BLaER1 (cell line): ENCODE measurements at regions not wholly inside any gene's neighbourhood (a gene's known extent, or its start where the extent isn't known, plus 50 kb on each side); places are given as distances from the start of the nearest gene placed in this dataset.

Experiments
- H3K27ac ChIP-seq: shearing (Covaris generic); formaldehyde crosslinking; 2 replicates; pipeline ENCODE4 v1.8.1; 2022
- H3K27me3 ChIP-seq: shearing (Covaris generic); formaldehyde crosslinking; 2 replicates; pipeline ENCODE4 v1.8.1; 2022
- H3K36me3 ChIP-seq: shearing (Covaris generic); formaldehyde crosslinking; 2 replicates; pipeline ENCODE4 v1.8.1; 2022
- H3K4me1 ChIP-seq: shearing (Covaris generic); formaldehyde crosslinking; 2 replicates; pipeline ENCODE4 v1.8.1; 2022
- H3K4me2 ChIP-seq: shearing (Covaris generic); formaldehyde crosslinking; 2 replicates; pipeline ENCODE4 v1.8.1; 2022
- H3K4me3 ChIP-seq: shearing (Covaris generic); formaldehyde crosslinking; 2 replicates; pipeline ENCODE4 v1.8.1; 2022
- H3K9ac ChIP-seq: shearing (Covaris generic); formaldehyde crosslinking; 2 replicates; pipeline ENCODE4 v1.8.1; 2022
- H3K9me3 ChIP-seq: shearing (Covaris generic); formaldehyde crosslinking; 2 replicates; pipeline ENCODE4 v1.8.1; 2022
- H4K20me1 ChIP-seq: shearing (Covaris generic); formaldehyde crosslinking; 2 replicates; pipeline ENCODE4 v1.8.1; 2022
- Cebpa-rat ChIP-seq: shearing (Covaris generic); IDR thresholded peaks from 2 replicates; pipeline ENCODE4 v1.8.1; 2022

- Histone ChIP-seq H3K27me3 (no peaks in the 10 kb centered on the region), H3K27ac (no peak overlapping the region), H3K4me3 (no peak overlapping the region), H3K9ac (no peak overlapping the region), H3K36me3 (no peaks in the 10 kb centered on the region), H4K20me1 (no peaks in the 10 kb centered on the region), H3K4me2 (no peak overlapping the region), H3K4me1 (peaks cover 10% of the 10 kb centered on the region), H3K9me3 (peaks cover 3% of the 10 kb centered on the region; the same call in 1 of the 2 replicates)
- no peak for TF ChIP-seq Cebpa-rat
Measured at GRCh38 chr6:169971081-169971861, 219.8 kb downstream of the ERMARD start.

DNA sequence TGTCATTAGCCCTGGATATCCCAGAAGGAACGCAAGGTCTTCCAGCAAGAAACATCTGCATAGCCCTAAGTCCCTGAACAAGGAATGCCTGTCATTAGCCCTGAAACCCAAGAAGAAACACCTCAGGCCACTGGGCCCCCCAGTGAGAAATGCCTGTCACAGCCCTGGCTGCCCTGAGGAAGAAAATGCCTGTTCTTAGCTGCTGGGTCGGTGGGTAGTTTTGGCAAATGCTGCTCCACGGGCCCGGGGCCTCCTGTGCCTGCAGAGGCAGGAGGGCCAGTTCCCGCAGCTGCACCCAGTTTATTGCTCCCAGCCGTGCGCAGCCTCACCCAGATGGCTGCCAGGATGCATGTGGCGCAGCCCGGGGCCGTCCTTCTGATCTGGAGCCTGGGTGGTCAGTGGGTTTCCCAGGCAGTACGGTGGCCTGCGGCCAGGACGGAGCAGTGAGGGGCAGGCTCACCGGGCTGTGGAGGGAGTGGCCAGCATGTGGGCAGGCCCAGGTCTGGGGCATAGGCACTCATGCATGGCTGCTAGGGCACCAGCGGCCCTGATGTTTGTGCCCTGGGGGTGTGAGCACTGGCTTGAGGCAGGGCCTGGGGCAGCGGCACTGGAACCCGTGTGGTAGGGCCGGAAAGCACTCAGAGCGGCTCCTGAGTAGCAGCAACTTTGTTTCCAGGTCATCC, 219.0 kb downstream of the ERMARD start:
- no peak overlapping the region for H3K4me3 ChIP-seq
- H3K27ac ChIP-seq: no peak overlapping the region
- no peaks in the 10 kb centered on the region for H4K20me1 ChIP-seq
- H3K36me3 ChIP-seq: no peaks in the 10 kb centered on the region
- no peak overlapping the region for H3K9ac ChIP-seq
- peaks cover 16% of the 10 kb centered on the region for H3K4me1 ChIP-seq
- no peak overlapping the region for H3K4me2 ChIP-seq
- peaks cover 6% of the 10 kb centered on the region; the same call in 1 of the 2 replicates for H3K9me3 ChIP-seq
- H3K27me3 ChIP-seq: 0 out of 2 replicates have a peak, but pooled peaks cover 2% of the 10 kb centered on the region
- TF ChIP-seq Cebpa-rat: no peak

GRCh38 chr6:169969372-169970099, 218.1 kb downstream of the ERMARD start:
- H3K4me2 ChIP-seq: no peak overlapping the region
- 0 out of 2 replicates have a peak, but pooled peaks cover 4% of the 10 kb centered on the region for H3K27me3 ChIP-seq
- H3K9ac ChIP-seq: no peak overlapping the region
- TF ChIP-seq Cebpa-rat: no peak
- H3K9me3 ChIP-seq: peaks cover 6% of the 10 kb centered on the region; the same call in 1 of the 2 replicates
- peaks cover 17% of the 10 kb centered on the region for H3K4me1 ChIP-seq
- no peaks in the 10 kb centered on the region for H4K20me1 ChIP-seq
- no peak overlapping the region for H3K27ac ChIP-seq
- H3K36me3 ChIP-seq: no peaks in the 10 kb centered on the region
- no peak overlapping the region for H3K4me3 ChIP-seq

DNA sequence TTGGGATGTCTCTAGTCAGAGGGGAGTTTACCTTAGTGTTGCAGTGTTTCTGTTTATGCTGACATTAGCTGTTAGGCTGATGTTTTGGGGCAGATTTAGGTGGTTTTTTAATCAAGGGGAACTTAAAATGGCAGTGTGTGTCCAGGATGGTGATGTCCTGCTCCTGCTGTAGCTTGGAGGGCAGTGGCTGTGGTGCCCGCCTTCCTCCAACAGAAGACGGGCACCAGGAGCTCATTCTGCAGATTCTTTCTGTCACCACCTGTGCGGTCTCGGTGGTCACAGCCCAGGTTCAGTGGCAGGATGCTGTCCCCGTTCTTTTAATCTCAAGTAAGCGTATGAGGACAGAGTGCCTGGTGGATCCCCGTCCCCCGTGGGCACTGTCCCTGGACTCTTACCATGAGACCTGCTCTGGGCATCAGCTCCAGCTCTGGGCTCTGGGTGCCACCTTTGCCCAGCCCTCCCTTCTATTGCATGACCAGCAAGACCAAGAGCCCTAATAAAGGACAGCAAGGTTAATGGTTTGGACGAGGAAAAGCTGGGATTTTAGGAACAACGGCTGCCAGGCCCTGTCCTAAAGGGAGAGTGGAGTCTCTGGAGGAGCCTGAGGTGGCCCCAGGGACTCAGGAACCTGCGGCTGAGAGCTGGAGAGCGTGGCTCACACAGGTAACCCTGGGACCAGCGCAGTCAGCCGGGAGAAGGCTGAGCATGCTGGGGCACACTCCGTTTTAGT, 217.3 kb downstream of the ERMARD start:
- Histone ChIP-seq H3K36me3 (no peaks in the 10 kb centered on the region), H3K4me3 (no peak overlapping the region), H3K9me3 (peaks cover 6% of the 10 kb centered on the region; the same call in 1 of the 2 replicates), H3K27ac (no peak overlapping the region), H3K4me2 (no peak overlapping the region), H3K4me1 (peaks cover 17% of the 10 kb centered on the region), H3K9ac (no peak overlapping the region), H4K20me1 (no peaks in the 10 kb centered on the region), H3K27me3 (0 out of 2 replicates have a peak, but pooled peaks cover 4% of the 10 kb centered on the region)
- no peak for TF ChIP-seq Cebpa-rat

GRCh38 chr6:169967687-169968086, 216.3 kb downstream of the ERMARD start:
- TF ChIP-seq Cebpa-rat: no peak
- H4K20me1 ChIP-seq: no peaks in the 10 kb centered on the region
- no peak overlapping the region for H3K9ac ChIP-seq
- peaks cover 17% of the 10 kb centered on the region for H3K4me1 ChIP-seq
- no peaks in the 10 kb centered on the region for H3K36me3 ChIP-seq
- H3K27ac ChIP-seq: no peak overlapping the region
- H3K4me2 ChIP-seq: no peak overlapping the region
- no peak overlapping the region for H3K4me3 ChIP-seq
- H3K9me3 ChIP-seq: peaks cover 6% of the 10 kb centered on the region; the same call in 1 of the 2 replicates
- peaks cover 7% of the 10 kb centered on the region for H3K27me3 ChIP-seq

DNA sequence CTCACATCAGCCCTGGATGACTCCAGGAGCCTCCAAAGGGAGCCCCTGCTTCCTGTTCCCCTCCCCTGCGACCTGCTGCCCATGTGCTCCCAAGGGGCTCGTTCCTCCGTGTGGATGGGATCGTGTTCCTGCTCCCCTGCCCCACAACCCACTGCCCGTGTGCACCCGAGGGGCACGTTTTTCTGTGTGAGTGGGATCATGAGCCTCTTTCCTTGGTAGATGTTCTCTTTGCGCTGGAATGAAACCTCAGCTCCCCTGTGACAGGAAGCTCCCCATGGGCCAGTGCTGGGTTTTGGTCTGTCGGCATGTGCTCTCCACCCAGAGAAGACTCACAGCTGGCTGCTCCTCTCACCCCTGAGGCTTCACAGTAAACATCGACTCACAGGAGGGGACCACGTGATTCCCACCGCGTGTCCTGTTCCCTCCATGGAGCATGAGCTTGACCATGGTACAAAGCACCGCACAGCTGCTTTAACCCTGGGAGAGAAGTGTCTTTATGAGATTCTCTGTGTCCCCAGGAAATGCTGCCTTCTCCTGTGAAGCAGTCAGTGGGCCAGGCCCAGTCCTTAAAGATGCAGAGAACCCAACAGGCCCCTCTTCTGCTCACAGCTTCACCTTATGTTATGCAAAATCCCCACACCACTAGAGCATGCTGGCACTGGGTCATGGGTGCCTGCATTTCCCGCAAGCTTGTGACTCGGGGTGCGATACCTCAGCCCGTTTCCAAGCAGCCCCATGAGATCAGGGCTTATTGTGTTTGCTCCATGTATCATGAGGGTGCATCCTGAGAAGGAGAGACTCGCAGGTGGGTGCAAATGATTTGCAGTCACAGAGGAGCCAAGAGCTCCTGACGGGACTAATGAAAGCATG, 215.1 kb downstream of the ERMARD start:
- peak overlapping the region; percentile 74 for H3K4me2 ChIP-seq
- no peak overlapping the region for H3K4me3 ChIP-seq
- no peak for TF ChIP-seq Cebpa-rat
- peaks cover 18% of the 10 kb centered on the region for H3K27me3 ChIP-seq
- H3K36me3 ChIP-seq: no peaks in the 10 kb centered on the region
- no peak overlapping the region for H3K9ac ChIP-seq
- H3K27ac ChIP-seq: no peak overlapping the region
- H3K9me3 ChIP-seq: peaks cover 6% of the 10 kb centered on the region; the same call in 1 of the 2 replicates
- peaks cover 17% of the 10 kb centered on the region for H3K4me1 ChIP-seq
- H4K20me1 ChIP-seq: no peaks in the 10 kb centered on the region

- Histone ChIP-seq H3K4me2 (peak overlapping the region; percentile 74), H3K9me3 (peaks cover 6% of the 10 kb centered on the region; the same call in 1 of the 2 replicates), H3K9ac (no peak overlapping the region), H3K4me3 (no peak overlapping the region), H3K27me3 (peaks cover 23% of the 10 kb centered on the region), H4K20me1 (no peaks in the 10 kb centered on the region), H3K36me3 (no peaks in the 10 kb centered on the region), H3K27ac (no peak overlapping the region), H3K4me1 (peaks cover 21% of the 10 kb centered on the region)
- TF ChIP-seq Cebpa-rat: no peak
Measured at GRCh38 chr6:169965657-169966311, 214.4 kb downstream of the ERMARD start.

DNA sequence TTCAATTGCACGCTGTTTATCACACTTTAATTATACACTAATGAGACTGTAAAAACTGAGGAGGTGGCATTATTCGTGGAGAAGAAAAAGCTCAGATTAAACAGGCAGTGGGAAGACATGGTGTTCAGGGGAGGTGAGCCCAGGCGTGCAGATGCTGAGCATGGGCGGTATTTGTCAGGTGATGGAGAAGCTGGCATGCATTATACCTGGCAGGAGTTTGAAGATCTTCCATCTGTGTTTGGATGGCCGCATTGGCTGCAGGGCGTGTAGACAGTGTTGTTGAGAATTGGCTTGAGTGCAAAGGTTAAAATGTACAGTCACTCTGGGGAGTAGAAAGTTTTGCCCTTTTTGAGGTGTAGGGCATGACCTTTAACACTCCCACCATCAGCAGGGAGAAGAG, 213.8 kb downstream of the ERMARD start:
- no peak for TF ChIP-seq Cebpa-rat
- H3K27ac ChIP-seq: no peak overlapping the region
- H3K9me3 ChIP-seq: peaks cover 6% of the 10 kb centered on the region; the same call in 1 of the 2 replicates
- peaks cover 23% of the 10 kb centered on the region for H3K27me3 ChIP-seq
- H3K4me2 ChIP-seq: no peak overlapping the region
- no peaks in the 10 kb centered on the region for H3K36me3 ChIP-seq
- H3K9ac ChIP-seq: no peak overlapping the region
- H3K4me3 ChIP-seq: no peak overlapping the region
- H4K20me1 ChIP-seq: no peaks in the 10 kb centered on the region
- H3K4me1 ChIP-seq: peaks cover 26% of the 10 kb centered on the region
